Keratinocyte (primary cell): ENCODE measurements at regions not wholly inside any gene's neighbourhood (a gene's known extent, or its start where the extent isn't known, plus 50 kb on each side); places are given as distances from the start of the nearest gene placed in this dataset.

Experiments used
- DNase-seq: peaks from one replicate; pipeline ENCODE4 v3.0.0-alpha.2; 2011; ENCODE audit warnings: low read depth, missing footprints, low spot score
- FAIRE-seq: peaks from 2 replicates; lab custom pipeline; 2011; peaks lifted over from hg19 to GRCh38; lab: Jason Lieb, UNC
- H2AFZ ChIP-seq: 2 replicates; pipeline ENCODE4 v1.6.0; 2012; ENCODE audit warnings: low read length, control low read depth, inconsistent platforms; ENCODE audit not compliant: control insufficient read depth
- H3K27ac ChIP-seq: 2 replicates; pipeline ENCODE4 v1.5.1; 2011; ENCODE audit warnings: low read length; ENCODE audit not compliant: control insufficient read depth, insufficient read depth
- H3K27me3 ChIP-seq: 3 replicates; pipeline ENCODE4 v1.6.0; 2011; ENCODE audit warnings: low read length; ENCODE audit not compliant: control insufficient read depth, insufficient read depth; ENCODE audit errors: extremely low read depth
- H3K36me3 ChIP-seq, 2 experiments: 2 replicates in 1 of 2; 3 replicates in 1 of 2; pipeline ENCODE4 v1.5.1; 2011; ENCODE audit warnings: low read length in 2 of 2, mild to moderate bottlenecking in 1 of 2; ENCODE audit not compliant: control insufficient read depth in 2 of 2, insufficient read depth in 2 of 2; ENCODE audit errors: extremely low read depth in 1 of 2
- H3K4me1 ChIP-seq: 3 replicates; pipeline ENCODE4 v1.5.1; 2011; ENCODE audit warnings: low read length; ENCODE audit not compliant: control insufficient read depth, insufficient read depth; ENCODE audit errors: extremely low read depth
- H3K4me2 ChIP-seq: 3 replicates; pipeline ENCODE4 v1.6.0; 2011; ENCODE audit warnings: low read depth, low read length; ENCODE audit not compliant: control insufficient read depth, insufficient read depth; ENCODE audit errors: extremely low read depth
- H3K4me3 ChIP-seq, 3 experiments: fragments of 200-600 bp in 1 of 3; sonication (generic) in 1 of 3; 2 replicates in 2 of 3; 3 replicates in 1 of 3; pipeline ENCODE4 v1.5.1; 2011 to 2016; ENCODE audit warnings: low read length in 3 of 3, mild to moderate bottlenecking in 3 of 3, control low read depth in 2 of 3, inconsistent platforms in 1 of 3, low read depth in 1 of 3, mixed read lengths in 1 of 3, mixed run types in 1 of 3, moderate library complexity in 1 of 3; ENCODE audit not compliant: control insufficient read depth in 2 of 3, insufficient read depth in 2 of 3; ENCODE audit errors: extremely low read depth in 1 of 3
- H3K79me2 ChIP-seq: 2 replicates; pipeline ENCODE4 v1.6.0; 2012; ENCODE audit warnings: low read length; ENCODE audit not compliant: control insufficient read depth, insufficient read depth
- H3K9ac ChIP-seq: 3 replicates; pipeline ENCODE4 v1.6.0; 2011; ENCODE audit warnings: low read length; ENCODE audit not compliant: control insufficient read depth, insufficient read depth; ENCODE audit errors: extremely low read depth
- H3K9me1 ChIP-seq: 3 replicates; pipeline ENCODE4 v1.6.0; 2011; ENCODE audit warnings: low read length; ENCODE audit not compliant: control insufficient read depth, insufficient read depth; ENCODE audit errors: extremely low read depth
- H3K9me3 ChIP-seq: 2 replicates; pipeline ENCODE4 v1.5.1; 2012; ENCODE audit warnings: low read depth, low read length; ENCODE audit not compliant: control insufficient read depth
- H4K20me1 ChIP-seq: 3 replicates; pipeline ENCODE4 v1.6.0; 2011; ENCODE audit warnings: low read length; ENCODE audit not compliant: control insufficient read depth, insufficient read depth; ENCODE audit errors: extremely low read depth
- CTCF ChIP-seq, 3 experiments: IDR thresholded peaks in 1 of 3; conservative IDR thresholded peaks in 1 of 3; optimal IDR thresholded peaks in 1 of 3; 2 replicates in 2 of 3; 3 replicates in 1 of 3; pipeline versions ENCODE3 to v1.5.1; 2011; ENCODE audit warnings: low read length in 3 of 3, mild to moderate bottlenecking in 3 of 3, moderate library complexity in 2 of 3, control low read depth in 1 of 3, inconsistent platforms in 1 of 3; ENCODE audit not compliant: insufficient read depth in 2 of 3; ENCODE audit errors: extremely low read depth in 1 of 3
- EZH2 ChIP-seq: IDR thresholded peaks from one replicate; pipeline ENCODE4 v1.6.1; 2012; ENCODE audit warnings: inconsistent platforms, mild to moderate bottlenecking, low read length, moderate library complexity
- dilution Hi-C: fragments of 300-500 bp; cut with MboI; formaldehyde crosslinking; loops from one replicate; pipeline ENCODE4 v1.7.0; 2020; ENCODE audit warnings: low sequenced_read_pairs; ENCODE audit not compliant: extremely low pct_ligation_motif_present

- Histone ChIP-seq H3K27ac (no peak overlapping the region), H3K4me1 (no peaks in the 10 kb centered on the region), H3K79me2 (no peaks in the 10 kb centered on the region), H3K9ac (no peak overlapping the region), H3K9me3 (no peaks in the 10 kb centered on the region), H3K4me2 (no peak overlapping the region), H3K9me1 (no peaks in the 10 kb centered on the region), H3K27me3 (no peaks in the 10 kb centered on the region), H3K36me3 (no peaks in the 10 kb centered on the region), H3K4me3 (no peak overlapping the region), H4K20me1 (no peaks in the 10 kb centered on the region), H2AFZ (no peak overlapping the region)
- no peak for FAIRE-seq
- DNase-seq: no peak
- dilution Hi-C loops: no loop called here
- no peak for TF ChIP-seq CTCF (optimal IDR thresholded peaks at IDR 0.05 in 1 of 3, IDR thresholded peaks at IDR 0.05 in 1 of 3, conservative IDR thresholded peaks at IDR 0.05 in 1 of 3; ENCODE audit: extremely low read depth in 1 of 3, insufficient read depth in 2 of 3, low read length in 3 of 3)
- TF ChIP-seq EZH2: no peak
Observed at GRCh38 chr2:59034837-59035236, 793.7 kb upstream of the FANCL start.

GRCh38 chr2:59034106-59034505 is 793.0 kb upstream of the FANCL start:
- Histone ChIP-seq H4K20me1 (no peaks in the 10 kb centered on the region), H3K9ac (no peak overlapping the region), H3K27ac (no peak overlapping the region), H3K4me3 (no peak overlapping the region), H3K27me3 (no peaks in the 10 kb centered on the region), H3K9me1 (no peaks in the 10 kb centered on the region), H3K79me2 (no peaks in the 10 kb centered on the region), H3K36me3 (no peaks in the 10 kb centered on the region), H3K9me3 (no peaks in the 10 kb centered on the region), H3K4me1 (no peaks in the 10 kb centered on the region), H3K4me2 (no peak overlapping the region), H2AFZ (no peak overlapping the region)
- no peak for TF ChIP-seq EZH2
- no peak for TF ChIP-seq CTCF (optimal IDR thresholded peaks at IDR 0.05 in 1 of 3, IDR thresholded peaks at IDR 0.05 in 1 of 3, conservative IDR thresholded peaks at IDR 0.05 in 1 of 3; ENCODE audit: extremely low read depth in 1 of 3, insufficient read depth in 2 of 3, low read length in 3 of 3)
- dilution Hi-C loops: no loop called here
- DNase-seq (no peak), FAIRE-seq (no peak)
